ENCODE measurements at regions not wholly inside any gene's neighbourhood (a gene's known extent, or its start where the extent isn't known, plus 50 kb on each side); places are given as distances from the start of the nearest gene placed in this dataset.

DNA sequence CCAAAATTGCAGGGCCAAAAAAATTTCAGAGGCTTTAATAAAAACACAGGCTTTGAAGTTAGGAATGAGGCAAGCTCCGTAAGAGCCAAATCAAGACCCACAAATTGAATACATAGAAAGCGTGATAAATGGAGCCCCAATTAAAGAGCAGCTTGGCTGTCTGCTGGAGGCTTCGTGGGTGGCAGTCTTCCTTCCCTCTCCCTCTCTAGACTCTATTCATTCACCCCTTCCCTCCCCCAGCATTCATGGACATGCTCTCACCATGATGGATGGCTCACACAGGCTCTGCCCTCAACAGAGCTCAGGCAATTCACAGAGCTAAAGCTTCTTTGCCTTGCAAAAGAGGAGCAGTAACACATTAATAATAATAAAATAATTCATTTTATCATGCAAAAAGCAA is 214.1 kb downstream of the HERPUD2 start:
- Histone ChIP-seq H3K4me1 (ENCODE audit: control insufficient read depth, extremely low read depth, insufficient read depth, low read length) (no peaks in the 10 kb centered on the region), H2AFZ (ENCODE audit: low read depth, low read length) (no peak overlapping the region), H3K9me1 (replicated peaks; ENCODE audit: control insufficient read depth, extremely low read depth, insufficient read depth, low read length) (no peaks in the 10 kb centered on the region), H3K4me3 (replicated peaks in 1 of 3; ENCODE audit: insufficient read depth in 1 of 3, low read depth in 1 of 3, low read length in 3 of 3) (no peak overlapping the region), H3K36me3 (ENCODE audit: control insufficient read depth in 2 of 2, extremely low read depth in 1 of 2, insufficient read depth in 2 of 2, low read length in 2 of 2) (no peaks in the 10 kb centered on the region), H3K4me2 (ENCODE audit: insufficient read depth, low read length) (no peak overlapping the region), H3K9me3 (replicated peaks; ENCODE audit: control insufficient read depth, insufficient read depth, low read length) (no peaks in the 10 kb centered on the region), H3K79me2 (ENCODE audit: control insufficient read depth, insufficient read depth, low read length) (no peaks in the 10 kb centered on the region), H3K27me3 (ENCODE audit: control insufficient read depth in 2 of 2, insufficient read depth in 2 of 2, low read length in 2 of 2) (peaks cover 0 to 3% of the 10 kb centered on the region in 2 experiments), H3K27ac (ENCODE audit: insufficient read depth, low read depth, low read length) (no peak overlapping the region), H4K20me1 (replicated peaks; ENCODE audit: control insufficient read depth, extremely low read depth, insufficient read depth, low read length) (no peaks in the 10 kb centered on the region), H3K9ac (replicated peaks; ENCODE audit: extremely low read depth, insufficient read depth, low read length) (no peak overlapping the region)
- TF ChIP-seq POLR2A (IDR thresholded peaks at IDR 0.05; ENCODE audit: low read depth, low read length) (no peak), MYC (IDR thresholded peaks at IDR 0.05; ENCODE audit: low read depth, low read length) (no peak), POLR2AphosphoS5 (IDR thresholded peaks at IDR 0.05; ENCODE audit: insufficient read depth, low read depth, low read length) (no peak), FOS (IDR thresholded peaks at IDR 0.05; ENCODE audit: borderline replicate concordance, insufficient read depth, low read length) (no peak), EZH2 (IDR thresholded peaks at IDR 0.05; ENCODE audit: borderline replicate concordance, low read depth, low read length, severe bottlenecking) (no peak), GATA2 (IDR thresholded peaks at IDR 0.05; ENCODE audit: insufficient read depth, insufficient read length, low read depth, low read length) (no peak), JUN (IDR thresholded peaks at IDR 0.05; ENCODE audit: borderline replicate concordance, insufficient read depth, insufficient read length, low read depth) (no peak)
- TF ChIP-seq, protein P1, sequence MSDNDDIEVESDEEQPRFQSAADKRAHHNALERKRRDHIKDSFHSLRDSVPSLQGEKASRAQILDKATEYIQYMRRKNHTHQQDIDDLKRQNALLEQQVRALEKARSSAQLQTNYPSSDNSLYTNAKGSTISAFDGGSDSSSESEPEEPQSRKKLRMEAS (IDR thresholded peaks at IDR 0.05; ENCODE audit: insufficient read depth, insufficient read length): no peak
- TF ChIP-seq, protein P2, sequence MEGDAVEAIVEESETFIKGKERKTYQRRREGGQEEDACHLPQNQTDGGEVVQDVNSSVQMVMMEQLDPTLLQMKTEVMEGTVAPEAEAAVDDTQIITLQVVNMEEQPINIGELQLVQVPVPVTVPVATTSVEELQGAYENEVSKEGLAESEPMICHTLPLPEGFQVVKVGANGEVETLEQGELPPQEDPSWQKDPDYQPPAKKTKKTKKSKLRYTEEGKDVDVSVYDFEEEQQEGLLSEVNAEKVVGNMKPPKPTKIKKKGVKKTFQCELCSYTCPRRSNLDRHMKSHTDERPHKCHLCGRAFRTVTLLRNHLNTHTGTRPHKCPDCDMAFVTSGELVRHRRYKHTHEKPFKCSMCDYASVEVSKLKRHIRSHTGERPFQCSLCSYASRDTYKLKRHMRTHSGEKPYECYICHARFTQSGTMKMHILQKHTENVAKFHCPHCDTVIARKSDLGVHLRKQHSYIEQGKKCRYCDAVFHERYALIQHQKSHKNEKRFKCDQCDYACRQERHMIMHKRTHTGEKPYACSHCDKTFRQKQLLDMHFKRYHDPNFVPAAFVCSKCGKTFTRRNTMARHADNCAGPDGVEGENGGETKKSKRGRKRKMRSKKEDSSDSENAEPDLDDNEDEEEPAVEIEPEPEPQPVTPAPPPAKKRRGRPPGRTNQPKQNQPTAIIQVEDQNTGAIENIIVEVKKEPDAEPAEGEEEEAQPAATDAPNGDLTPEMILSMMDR (IDR thresholded peaks at IDR 0.05; ENCODE audit: extremely low read depth in 1 of 2, insufficient read depth in 1 of 2, low read depth in 1 of 2, low read length in 2 of 2): no peak
- DNase-seq (ENCODE audit: low read depth, low spot score) (no peak), FAIRE-seq (no peak)
- intact Hi-C loops (cut with micrococcal nuclease): no loop called here
- CTCF ChIA-PET: no interaction called here
- POLR2A ChIA-PET: no interaction called here
- no TSS peak for BruUV-seq (replicated peaks)
- dilution Hi-C loops (cut with MboI; ENCODE audit: extremely low pct_ligation_motif_present, low sequenced_read_pairs): no loop called here
